D341Med (cell line): ENCODE measurements at regions not wholly inside any gene's neighbourhood (a gene's known extent, or its start where the extent isn't known, plus 50 kb on each side); places are given as distances from the start of the nearest gene placed in this dataset.

Source experiments
- DNase-seq: peaks from one replicate; pipeline ENCODE4 v3.0.0; 2012; ENCODE audit warnings: low spot score

DNA sequence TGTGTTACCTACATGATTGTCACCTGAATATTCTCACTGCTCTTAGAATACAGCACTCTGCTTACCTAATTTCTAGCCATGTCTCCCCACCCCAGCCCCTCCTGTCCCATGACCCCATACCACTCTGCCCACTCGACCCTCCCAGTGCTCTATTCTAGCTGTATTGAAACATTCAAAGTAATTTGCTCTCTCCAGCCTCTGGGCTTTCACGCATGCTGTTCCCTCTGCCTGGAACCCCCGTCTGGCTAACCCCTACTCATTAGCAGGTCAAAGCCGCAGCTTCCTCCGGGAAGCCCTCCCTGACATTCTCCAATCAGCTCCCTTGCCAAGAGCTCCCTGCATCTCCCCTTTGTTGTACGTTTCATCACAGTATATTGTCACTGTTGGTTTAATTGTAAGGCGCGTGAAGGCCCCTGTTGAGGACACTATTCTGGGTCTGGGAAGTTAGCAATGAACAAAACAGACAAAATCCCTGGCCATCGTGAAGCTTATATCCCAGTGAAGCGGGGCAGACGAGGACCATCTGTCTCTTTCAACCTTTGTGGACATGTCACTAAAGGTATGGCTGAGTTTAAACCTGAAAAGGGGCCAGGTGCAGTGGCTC lies 72.3 kb upstream of the LHX1 start:
- no peak for DNase-seq

DNA sequence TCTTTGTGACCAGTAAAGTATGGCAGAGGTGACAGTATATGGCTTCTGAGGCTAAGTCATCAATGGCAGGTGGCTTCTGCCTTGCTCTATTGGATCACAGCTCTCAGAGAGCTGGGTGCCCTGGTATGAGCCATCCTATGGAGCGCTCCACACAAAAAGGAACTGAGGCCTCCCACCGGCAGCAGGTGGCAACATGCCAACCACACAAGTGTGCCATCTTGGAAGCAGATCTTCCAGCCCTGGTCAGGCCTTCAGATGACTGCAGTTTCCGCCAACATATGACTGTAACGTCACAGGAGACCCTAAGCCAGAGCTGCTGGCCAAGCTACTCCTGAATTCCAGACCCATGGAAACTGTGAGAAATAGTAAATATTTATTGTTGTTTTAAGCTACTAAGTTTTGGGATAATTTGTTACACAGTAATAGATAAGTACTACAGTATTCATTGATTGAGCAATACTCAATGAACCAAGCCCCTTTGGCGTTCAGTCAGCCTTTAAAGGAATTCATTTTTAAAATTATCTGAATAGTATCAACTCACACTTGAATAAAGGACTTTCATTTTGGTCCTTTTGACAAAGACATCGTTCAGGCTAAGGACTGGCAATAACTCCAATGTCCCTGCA lies 69.4 kb upstream of the LHX1 start:
- no peak for DNase-seq

DNA sequence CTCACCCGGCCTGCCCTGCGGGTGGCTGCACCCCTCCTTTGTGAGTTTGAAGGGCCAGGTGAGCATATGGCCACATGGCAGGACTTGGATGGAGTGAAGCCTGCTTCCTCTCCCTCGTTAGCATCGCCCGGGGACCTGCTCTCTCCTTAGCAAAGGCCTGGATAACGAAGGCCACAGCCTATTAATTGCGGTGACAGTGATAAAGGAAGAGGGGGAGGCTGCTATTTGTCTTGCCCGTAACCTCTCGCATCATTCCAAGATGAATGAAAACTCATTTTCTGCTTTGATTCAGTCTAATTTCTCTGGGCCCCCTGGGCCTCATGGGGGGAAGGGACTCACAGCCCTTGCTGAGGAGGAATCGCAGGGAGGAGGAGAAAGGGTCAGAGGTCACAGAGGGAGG lies 68.5 kb upstream of the LHX1 start:
- DNase-seq = no peak

DNA sequence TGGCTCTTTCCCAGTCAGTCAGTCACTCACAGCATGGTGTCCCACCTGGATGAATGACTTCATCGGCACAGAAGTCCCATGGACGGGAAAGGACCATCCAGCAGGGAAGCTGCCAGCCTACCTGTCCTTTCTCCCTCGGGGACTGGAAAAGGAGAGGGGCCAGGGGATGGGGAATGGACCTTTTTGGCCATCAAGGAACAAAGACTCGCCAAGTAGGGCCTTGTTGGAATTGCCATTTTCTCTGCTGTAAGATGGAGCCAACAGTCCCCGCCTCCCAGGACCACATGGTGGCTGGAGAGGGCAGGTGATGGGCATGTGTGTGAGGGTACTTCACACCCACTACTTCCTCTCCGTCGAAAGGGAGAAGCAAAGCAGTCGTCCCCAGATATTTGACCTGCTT lies 67.8 kb upstream of the LHX1 start:
- DNase-seq = no peak

DNA sequence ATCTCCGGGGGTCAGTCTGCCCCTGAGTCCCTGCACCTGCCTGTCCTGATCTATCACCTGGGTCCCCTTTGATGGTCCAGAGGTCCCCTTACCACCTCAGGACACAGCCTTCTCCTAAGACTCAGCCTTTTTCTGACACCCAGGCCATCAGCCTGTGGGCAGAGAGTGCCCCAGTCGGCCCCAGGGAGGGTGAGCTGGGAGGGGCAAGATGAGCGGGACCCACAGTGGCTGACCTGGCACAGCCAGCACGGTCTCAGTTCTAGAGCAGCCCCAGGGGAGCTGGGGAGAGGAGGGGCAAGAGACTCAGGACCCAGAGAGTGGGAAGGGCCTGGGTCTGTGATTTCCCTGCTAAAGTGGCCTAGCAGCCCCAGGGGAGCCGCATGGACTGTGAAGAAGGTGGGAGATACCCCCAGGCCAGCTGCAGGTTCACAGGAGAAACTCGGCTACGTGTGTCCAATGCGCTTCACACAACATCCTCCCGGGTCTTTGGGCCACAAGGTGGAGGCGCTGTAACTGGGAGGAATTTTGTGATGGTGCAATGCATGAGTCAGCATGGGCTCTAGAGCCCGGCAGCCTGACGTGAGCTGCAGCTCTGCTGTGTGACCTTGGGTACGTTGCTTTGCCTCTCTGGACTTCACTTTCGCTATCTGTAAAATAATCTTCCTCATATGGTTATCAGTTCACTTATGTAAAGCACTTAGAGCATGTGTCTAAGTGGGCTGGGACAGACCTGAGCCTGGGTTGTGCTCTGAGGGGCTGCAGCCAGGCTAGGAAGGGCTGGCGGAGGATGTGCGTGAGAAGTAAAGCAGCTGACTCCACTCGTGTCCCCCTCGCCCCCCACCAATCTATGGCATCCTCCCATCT lies 67.2 kb upstream of the LHX1 start:
- DNase-seq = no peak

DNA sequence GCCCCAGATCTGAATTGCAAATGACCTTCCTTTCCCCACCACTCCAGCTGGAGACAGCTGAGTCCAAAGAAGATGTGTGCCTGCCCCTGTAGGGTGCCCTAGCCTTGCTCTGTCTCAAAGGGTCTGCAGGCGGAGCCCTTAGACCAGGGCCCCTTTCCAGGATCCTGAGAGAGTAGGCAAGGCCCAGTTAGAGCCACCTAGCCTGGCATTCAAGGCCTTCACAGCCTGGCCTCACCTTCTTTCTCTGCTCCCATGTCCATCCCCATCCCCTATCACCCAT lies 66.6 kb upstream of the LHX1 start:
- DNase-seq = no peak

DNA sequence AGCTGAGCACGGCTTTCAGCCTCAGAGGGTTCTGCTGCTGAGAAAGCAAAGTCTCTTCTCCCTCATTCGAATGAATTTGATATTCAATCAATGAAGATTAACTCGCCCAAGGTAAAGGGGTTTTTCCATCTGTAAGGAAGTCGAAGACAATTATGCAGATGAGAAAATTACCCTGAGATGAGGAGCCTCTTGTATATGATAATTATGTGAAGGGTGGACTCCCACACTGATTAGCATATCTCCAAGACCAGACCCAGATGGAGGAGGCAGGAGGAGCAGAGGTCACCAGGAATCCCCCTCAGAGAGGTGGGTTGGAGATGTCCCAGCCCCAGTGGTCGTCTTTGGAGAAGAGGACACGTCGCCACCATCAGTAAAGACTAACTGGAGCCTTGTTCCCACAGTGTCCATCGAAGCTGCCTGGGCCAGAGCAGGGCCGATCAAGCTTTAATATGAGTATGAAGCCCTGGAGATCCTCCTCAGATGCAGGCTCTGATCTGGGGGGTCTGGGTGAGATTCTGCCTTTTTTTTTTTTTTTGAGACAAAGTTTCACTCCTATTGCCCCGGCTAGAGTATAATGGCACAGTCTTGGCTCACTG lies 61.5 kb upstream of the LHX1 start:
- DNase-seq = no peak

DNA sequence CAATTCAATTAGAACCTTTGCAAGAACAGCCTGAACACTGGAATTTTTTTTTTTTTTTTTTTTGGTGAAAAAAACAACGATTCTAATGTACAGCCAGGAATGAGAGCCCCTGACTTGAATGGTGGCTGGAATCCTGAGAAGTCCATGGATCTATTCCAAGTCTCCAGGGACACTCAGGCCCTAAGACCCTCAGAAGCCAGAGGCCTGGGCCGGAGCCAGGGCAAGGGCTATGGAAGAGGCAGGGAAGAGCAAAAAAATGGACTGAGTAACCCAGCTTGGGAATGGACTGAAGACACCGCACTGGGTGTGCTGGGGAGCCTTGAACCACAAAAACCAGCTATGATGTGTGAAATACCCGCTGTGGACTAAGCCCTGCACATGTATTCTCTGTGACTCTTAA lies 60.3 kb upstream of the LHX1 start:
- DNase-seq = no peak

DNA sequence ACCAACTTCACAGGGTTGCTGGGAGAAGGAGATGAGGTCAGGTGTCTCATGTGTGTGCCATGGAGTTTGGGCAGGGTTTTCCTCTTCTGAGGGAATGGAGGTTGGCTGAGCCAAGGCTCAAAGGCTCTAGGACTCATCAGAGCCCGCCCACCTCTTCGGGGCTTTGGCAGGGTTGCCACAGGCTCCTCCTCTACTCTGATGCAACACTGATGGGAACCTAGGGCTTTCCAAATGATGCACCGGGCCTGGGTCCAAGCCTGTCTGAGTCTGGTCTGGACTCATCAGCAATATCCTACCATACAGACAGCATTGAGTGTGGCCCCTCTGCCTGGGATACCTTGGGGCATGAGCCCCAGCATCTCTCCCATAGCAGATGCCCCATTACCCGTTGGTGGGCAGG lies 59.5 kb upstream of the LHX1 start:
- no peak for DNase-seq

DNA sequence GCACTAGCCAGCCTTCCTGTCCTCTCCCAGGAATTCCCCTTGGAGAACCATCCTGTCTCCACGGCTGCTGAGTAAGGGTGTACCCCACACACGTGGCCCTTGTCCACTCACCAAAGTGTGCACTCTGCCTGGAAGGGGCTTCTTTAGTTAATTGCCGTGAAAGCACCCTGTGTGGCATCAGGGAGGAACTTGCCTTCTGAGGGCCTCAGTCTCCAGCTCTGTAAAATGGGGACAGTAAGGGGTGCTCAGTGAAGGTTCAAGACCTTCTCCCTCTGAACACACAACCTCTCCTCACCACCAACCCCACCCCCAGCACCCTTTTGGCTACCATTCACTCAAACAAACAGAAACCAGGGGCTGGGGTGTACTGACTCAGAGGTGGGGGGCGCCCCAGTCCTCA lies 59.1 kb upstream of the LHX1 start:
- DNase-seq = no peak

DNA sequence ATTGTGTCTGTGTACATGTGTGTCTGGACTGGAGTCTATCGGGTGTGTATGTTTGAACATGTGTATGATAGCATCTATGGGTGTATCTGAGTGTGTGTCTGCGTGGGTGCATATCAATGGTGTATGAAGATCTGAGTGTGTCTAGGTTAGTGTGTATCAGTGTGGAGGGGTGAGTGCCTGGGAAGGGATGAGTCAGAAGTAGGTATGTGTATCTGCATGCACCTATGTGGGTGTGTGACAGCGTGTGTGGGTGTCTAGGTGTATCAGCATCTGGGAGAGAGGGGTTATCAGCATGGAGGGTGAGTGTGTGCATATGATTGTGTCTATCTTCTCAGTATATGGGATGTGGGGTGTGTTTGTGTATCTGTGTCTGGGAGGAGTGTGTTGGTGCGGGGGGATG lies 58.2 kb upstream of the LHX1 start:
- no peak for DNase-seq

DNA sequence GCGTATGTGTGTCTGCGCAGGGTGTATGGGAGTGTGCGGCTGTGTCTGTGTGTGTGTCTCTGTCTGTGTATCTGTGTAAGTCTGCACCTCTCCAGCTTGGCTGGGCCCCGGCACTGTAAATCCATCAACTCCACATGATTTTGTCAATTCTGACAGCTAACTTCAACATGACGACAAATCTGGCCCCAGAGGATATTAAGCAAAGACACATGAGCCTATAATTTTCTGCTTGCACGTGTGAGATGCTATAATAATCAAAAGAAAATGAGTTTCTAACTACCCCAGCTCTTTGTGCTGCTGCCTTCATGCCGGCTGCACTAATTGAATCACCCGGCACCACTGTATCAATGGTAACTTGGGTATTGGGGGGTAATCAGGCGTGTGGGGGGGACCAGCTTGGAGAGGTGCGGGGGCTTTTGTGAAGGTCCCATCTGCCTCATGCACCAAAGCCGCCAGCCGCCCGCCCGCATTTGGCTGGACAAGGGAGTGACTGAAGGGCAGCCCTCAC lies 57.6 kb upstream of the LHX1 start:
- DNase-seq = no peak

DNA sequence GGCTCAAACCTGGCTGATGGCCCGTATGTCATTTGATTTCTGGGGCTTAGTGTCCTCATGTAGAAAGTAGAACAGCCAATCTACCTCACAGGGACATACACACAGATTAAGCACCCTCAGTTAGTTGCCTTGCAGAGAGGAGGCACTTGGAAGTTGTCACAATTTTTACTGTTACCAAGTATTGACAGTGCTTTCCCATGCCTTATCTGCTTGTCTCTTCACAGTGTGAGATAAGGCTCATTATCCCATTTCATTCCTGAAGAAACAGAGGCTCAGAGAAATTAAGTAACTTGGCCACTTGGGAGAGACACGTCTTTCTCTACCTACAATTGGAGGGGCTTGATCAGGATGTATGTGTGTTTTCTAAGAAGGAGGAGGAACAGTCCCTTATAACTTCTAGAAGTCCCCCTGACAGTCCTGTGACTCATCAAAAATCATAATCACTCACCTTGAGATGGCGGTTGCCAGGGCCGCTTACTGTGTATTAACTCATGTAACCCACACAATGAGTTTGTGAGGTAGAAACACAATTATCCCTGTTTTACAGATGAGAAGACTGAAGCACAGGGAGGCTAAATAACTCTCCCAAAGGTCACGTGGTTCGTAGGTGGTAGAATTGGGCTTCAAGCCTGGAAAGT lies 56.9 kb upstream of the LHX1 start:
- no peak for DNase-seq

DNA sequence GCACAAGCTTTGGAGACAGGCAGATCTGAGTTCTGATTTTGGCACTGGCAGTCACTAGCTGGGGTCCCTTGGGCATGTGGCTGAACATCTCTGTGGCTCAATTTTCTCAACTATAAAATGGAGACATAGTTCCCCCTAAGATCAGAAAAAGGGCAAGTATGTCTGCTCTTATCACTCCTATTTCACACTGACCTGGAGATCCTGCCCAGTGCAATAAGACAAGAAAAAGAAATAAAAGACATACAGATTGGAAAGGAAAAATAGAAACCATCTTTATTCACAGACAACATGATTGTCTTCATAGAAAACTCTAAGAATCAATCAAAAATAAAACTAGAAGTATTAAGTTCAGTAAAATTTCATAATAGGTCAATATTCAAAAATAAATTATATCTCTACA lies 56.0 kb upstream of the LHX1 start:
- DNase-seq = no peak

DNA sequence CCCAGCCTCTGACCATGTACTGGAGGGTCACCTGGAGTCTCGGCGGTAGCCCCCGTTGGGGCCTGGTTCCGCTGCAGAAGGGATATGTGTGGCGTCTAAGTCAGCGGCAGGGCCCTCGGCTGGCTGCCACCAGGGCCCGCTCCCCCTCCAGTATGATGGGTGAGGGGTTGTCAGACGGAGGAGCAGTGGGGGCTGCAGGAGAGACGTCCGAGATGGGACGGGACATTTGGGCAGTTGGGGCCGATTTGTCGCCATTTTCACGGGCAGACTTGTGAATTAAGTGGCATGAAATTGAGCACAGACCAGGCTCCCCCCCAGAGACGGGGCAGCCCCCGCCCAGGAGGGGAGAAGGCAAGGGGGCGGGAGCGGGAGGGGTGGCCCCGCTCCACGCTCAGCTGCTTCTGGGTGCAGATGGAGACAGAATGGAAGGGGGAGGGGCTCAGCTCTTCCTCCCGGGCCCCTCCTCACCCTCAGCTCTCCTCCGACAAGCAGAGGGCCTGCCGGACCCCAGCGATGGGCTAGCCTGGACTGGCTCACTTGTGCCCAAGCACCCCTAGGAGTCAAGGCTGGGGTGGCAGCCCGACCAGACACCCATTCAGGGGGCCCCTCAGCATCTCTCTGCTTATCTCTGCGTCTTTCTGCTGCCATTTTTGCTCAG lies 52.7 kb upstream of the LHX1 start:
- DNase-seq = peak; percentile 37

DNA sequence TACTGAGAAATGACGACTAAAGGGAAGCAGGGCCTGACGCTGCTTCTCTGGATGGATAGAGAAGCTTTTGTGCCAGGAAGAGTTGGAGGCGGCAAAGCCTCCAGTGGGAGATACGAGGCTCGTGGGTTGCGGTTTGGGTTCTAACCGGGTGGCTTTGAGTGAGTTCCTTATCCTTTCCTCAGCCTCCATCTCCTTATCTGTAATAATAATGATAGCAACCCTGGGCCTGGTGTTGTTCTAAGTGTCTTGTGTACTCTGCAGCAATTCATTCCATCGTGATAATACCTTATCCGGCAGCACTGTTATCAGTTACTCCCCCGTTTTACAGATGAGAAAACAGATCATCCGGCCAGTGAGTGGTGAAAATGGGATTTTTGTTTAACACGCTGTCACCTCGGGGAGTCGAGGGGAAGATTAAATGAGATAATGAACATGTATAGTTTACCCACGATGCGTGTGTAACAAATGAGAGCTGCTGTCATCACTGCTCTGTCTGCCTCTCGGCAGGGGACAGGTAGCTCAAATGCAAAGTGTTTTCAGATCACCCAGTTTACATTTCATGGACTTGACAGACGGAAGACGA lies 52.0 kb upstream of the LHX1 start:
- DNase-seq = no peak

DNA sequence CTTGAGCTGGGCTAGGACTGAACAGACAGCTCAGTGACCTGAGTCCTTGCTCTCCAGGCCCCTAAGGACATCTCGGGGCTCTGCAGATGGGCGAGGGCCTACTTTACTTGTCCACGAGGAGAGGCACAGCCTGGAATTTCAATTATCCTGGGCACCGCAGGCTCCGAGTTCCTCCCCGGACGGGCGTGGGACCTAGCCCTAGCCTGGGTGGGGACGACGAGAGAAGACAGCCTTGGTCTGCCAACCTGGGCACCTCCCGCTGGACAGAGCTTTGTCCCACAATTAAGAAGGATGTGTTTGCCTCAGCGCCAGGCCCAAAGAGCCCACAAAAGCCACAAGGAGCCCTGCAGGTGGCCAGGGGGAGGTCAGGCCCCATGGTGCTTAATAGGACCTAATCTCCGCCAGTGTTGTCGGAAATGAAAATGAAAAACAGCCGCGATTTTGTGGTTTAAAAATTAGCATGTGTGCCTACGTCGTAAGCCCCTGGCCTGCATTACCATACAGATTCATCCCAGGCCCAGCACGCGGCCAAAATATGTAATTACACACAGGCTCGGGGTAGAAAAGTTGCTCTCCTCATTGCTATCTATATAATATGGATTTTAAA lies 51.4 kb upstream of the LHX1 start:
- DNase-seq = peak; percentile 38
